ENCODE measurements at regions not wholly inside any gene's neighbourhood (a gene's known extent, or its start where the extent isn't known, plus 50 kb on each side); places are given as distances from the start of the nearest gene placed in this dataset.
"Not testable (repeated sequence)": the region's sequence is repeated elsewhere in the genome, so short reads cannot be mapped to it uniquely, and the experiment has no call there.

DNA sequence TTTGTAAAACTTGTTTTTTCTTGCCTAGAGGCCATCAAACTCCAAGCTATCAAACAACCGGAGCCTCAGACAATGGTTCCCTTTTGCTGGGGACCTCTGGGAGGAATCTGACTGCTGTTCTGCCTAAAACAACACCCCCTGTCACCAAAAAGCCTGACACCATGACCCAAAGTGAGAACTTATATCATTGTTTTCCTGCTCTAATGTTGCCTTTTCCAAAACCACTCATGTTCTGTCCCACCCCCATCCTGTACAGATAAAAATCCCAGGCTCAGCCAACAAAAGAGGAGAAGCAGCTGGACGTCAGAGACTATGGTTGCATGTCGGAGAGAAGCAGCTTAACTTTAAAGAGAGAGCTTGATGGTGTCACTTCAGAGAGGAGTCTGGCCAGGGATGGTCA is 327.2 kb upstream of the CXADR start:
- peaks cover under 1 to 7% (median 2%) of the 10 kb centered on the region in 11 experiments; a peak in 17 of 22 replicates for H3K9me3 ChIP-seq (replicated peaks in 1 of 11)
- TF ChIP-seq Cebpa-rat (IDR thresholded peaks at IDR 0.05) = no peak
- H4K20me1 ChIP-seq = no peaks in the 10 kb centered on the region
- no peak overlapping the region for H3K9ac ChIP-seq
- no peak overlapping the region for H3K4me3 ChIP-seq
- no peaks in the 10 kb centered on the region for H3K4me1 ChIP-seq
- H3K27ac ChIP-seq = no peak overlapping the region
- no peaks in the 10 kb centered on the region for H3K27me3 ChIP-seq
- H3K4me2 ChIP-seq = no peak overlapping the region
- H3K36me3 ChIP-seq = no peaks in the 10 kb centered on the region

DNA sequence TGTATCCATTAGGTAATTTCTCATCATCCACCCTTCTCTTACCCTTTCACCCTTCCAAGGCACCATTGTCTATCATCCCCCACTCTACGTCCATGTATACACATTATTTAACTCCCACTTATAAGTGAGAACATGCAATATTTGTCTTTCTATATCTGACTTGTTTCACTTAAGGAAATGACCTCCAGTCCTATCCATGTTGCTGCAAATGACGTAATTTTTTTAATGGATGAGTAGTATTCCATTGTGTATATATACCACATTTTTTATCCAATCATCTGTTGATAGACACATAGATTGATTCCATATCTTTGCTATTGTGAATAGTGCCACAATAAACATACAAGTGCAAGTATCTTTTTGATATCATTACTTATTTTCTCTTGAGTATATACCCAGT is 322.9 kb upstream of the CXADR start:
- Histone ChIP-seq H3K27ac (no peak overlapping the region), H3K27me3 (no peaks in the 10 kb centered on the region), H3K9me3 (replicated peaks in 1 of 11) (peaks cover 14 to 31% (median 24%) of the 10 kb centered on the region in 11 experiments), H3K9ac (no peak overlapping the region), H4K20me1 (no peaks in the 10 kb centered on the region), H3K36me3 (no peaks in the 10 kb centered on the region), H3K4me2 (no peak overlapping the region), H3K4me3 (no peak overlapping the region), H3K4me1 (no peaks in the 10 kb centered on the region)
- TF ChIP-seq Cebpa-rat (IDR thresholded peaks at IDR 0.05) = no peak

DNA sequence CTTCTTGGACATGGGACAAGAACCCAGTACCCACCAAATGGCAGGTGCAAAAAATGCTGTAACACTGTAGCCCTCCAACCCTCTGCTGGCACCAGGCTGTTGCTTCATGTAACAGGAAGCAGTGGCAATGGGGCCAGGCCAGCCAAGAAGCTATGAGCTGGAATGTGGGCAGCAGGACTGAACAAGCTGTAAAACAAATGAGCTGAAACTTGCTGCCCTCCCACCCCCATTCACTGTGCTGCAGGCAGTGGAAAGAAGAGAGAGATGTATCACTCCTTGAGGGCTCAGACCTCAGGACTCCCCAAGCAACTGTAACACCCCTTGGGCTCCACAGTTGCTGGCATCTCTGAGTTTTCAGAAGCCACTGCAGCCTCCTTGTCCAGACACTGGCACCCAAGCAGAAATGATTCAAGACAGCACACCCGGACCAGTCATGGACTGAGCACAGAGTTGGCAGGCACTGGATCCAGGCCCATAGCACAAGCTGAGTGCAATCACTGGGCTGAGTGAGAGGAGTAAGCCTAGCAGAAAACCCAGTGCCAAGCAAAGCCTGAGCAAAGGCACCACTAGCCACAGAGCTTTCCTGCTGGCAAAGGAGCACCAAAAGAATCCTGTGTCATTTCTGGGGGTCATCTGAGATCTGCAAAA is 321.4 kb upstream of the CXADR start:
- Histone ChIP-seq H3K27me3 (no peaks in the 10 kb centered on the region), H3K9ac (no peak overlapping the region), H3K36me3 (no peaks in the 10 kb centered on the region), H3K4me3 (no peak overlapping the region), H4K20me1 (no peaks in the 10 kb centered on the region), H3K9me3 (replicated peaks in 1 of 11) (peaks cover 14 to 30% (median 22%) of the 10 kb centered on the region in 11 experiments), H3K27ac (no peak overlapping the region), H3K4me1 (no peaks in the 10 kb centered on the region), H3K4me2 (no peak overlapping the region)
- no peak for TF ChIP-seq Cebpa-rat (IDR thresholded peaks at IDR 0.05)

DNA sequence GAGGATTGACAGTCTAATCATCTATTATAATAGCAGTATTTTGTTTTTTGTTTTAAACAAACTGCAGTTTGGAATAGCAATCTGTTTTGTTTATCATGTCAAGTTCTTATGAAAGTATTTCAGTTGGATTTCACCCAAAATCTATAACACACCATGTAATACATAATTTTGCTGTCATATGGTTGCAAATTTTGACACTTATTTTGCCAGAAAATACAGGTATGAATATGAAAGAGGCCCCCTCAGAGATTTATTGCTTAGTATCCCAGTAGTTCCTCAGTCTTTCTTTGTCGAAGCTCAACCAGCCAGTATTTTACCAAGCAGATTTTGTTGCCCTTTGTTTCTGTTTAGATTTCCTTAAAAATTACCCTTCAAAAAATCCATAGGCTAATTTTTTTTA is 317.5 kb upstream of the CXADR start:
- TF ChIP-seq Cebpa-rat (IDR thresholded peaks at IDR 0.05) = no peak
- Histone ChIP-seq H3K27ac (no peak overlapping the region), H3K9me3 (replicated peaks in 1 of 11) (peaks cover 14 to 30% (median 22%) of the 10 kb centered on the region in 11 experiments), H3K27me3 (no peaks in the 10 kb centered on the region), H3K4me3 (no peak overlapping the region), H3K9ac (no peak overlapping the region), H3K4me1 (no peaks in the 10 kb centered on the region), H3K36me3 (no peaks in the 10 kb centered on the region), H3K4me2 (no peak overlapping the region), H4K20me1 (no peaks in the 10 kb centered on the region)

DNA sequence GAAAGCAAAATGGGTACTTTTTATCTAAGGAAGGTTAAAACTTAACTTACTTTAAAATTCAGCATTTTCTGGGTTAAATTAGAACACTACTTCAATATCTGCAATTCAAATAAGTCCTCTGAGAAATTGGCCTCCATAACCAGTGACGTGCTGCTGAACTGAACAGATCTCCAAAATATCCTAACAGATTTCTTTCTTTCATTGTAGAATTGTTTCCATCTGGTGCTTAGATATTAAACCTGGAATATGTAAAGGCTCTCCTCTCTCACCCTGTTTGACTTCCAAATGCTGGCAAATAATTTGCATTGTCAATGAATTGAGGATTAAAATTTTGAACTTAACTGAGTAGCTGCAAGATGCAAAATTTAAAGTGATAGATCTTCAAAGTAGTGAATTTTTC is 316.9 kb upstream of the CXADR start:
- H4K20me1 ChIP-seq = no peaks in the 10 kb centered on the region
- no peak for TF ChIP-seq Cebpa-rat (IDR thresholded peaks at IDR 0.05)
- H3K4me3 ChIP-seq = no peak overlapping the region
- H3K27me3 ChIP-seq = no peaks in the 10 kb centered on the region
- H3K9me3 ChIP-seq (replicated peaks in 1 of 11) = peaks cover 9 to 26% (median 18%) of the 10 kb centered on the region in 11 experiments
- no peaks in the 10 kb centered on the region for H3K36me3 ChIP-seq
- H3K27ac ChIP-seq = no peak overlapping the region
- H3K4me2 ChIP-seq = no peak overlapping the region
- no peak overlapping the region for H3K9ac ChIP-seq
- H3K4me1 ChIP-seq = no peaks in the 10 kb centered on the region

DNA sequence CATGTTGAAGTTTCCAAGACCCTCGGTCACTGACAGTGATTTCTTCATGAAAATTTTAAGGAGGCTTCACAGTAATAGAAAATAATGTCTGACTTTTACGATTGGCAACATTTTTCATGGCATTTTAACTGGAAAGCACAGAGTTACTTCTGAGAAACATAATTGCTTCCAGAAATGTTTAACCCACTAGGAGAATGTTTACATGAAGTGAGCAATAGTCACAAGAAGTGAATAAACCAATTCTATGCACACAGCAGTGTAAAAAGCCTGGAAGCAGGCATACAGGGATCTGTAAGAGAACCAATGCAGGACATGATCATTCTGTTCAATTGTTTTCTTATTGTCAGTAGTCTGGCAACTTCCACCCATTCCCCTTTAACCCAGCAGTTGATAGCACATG is 316.2 kb upstream of the CXADR start:
- Histone ChIP-seq H3K4me1 (no peaks in the 10 kb centered on the region), H3K4me2 (no peak overlapping the region), H4K20me1 (no peaks in the 10 kb centered on the region), H3K36me3 (no peaks in the 10 kb centered on the region), H3K27ac (no peak overlapping the region), H3K9ac (no peak overlapping the region), H3K27me3 (no peaks in the 10 kb centered on the region), H3K4me3 (no peak overlapping the region), H3K9me3 (replicated peaks in 1 of 11) (peaks cover 2 to 19% (median 12%) of the 10 kb centered on the region in 11 experiments)
- no peak for TF ChIP-seq Cebpa-rat (IDR thresholded peaks at IDR 0.05)

DNA sequence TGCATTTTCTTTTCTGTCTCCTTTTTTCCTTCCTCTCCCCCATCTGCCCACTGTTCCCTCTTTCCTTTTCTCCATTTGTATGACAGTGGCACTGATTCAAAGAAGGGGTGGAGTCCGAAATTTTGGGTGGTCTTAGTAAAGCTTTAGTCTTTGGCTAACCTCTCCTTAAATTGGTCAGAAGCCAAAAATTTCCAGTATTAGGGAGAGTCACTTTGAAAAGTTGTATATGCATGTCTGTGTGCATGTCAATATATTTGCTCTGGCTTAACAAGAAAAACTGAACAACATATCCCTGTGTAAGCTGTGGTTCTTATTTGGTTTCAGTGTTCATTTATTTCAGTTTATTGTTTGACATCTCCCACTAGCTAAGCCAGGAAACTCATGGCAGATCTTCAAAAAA is 314.8 kb upstream of the CXADR start:
- no peak for TF ChIP-seq Cebpa-rat (IDR thresholded peaks at IDR 0.05)
- no peak overlapping the region for H3K27ac ChIP-seq
- no peaks in the 10 kb centered on the region for H4K20me1 ChIP-seq
- H3K9ac ChIP-seq = no peak overlapping the region
- H3K4me2 ChIP-seq = no peak overlapping the region
- peaks cover 0 to 6% (median 0%) of the 10 kb centered on the region in 11 experiments; a peak in 3 of 22 replicates for H3K9me3 ChIP-seq (replicated peaks in 1 of 11)
- H3K4me3 ChIP-seq = no peak overlapping the region
- no peaks in the 10 kb centered on the region for H3K27me3 ChIP-seq
- H3K36me3 ChIP-seq = no peaks in the 10 kb centered on the region
- H3K4me1 ChIP-seq = no peaks in the 10 kb centered on the region

DNA sequence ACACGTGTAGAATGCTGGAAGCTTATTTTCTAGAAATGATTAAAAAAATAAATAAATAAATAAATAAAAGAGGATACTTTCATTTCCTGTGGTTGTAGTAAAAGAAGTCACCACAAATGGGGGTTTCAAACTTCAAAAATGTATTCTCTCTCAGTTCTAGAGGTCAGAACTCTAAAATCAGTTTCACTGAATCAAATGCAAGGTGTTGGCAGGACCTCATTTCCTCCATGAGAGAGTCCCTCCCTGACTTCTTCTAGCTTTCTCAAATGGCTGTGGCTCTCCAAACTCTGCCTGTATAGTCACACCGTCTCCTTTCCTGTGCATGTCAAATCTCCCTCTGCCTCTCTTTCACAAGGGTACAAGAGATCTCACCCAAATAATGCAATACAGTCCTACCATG is 312.6 kb upstream of the CXADR start:
- TF ChIP-seq Cebpa-rat (IDR thresholded peaks at IDR 0.05) = no peak
- Histone ChIP-seq H4K20me1 (no peaks in the 10 kb centered on the region), H3K4me3 (no peak overlapping the region), H3K4me1 (no peaks in the 10 kb centered on the region), H3K9ac (no peak overlapping the region), H3K27me3 (no peaks in the 10 kb centered on the region), H3K4me2 (no peak overlapping the region), H3K36me3 (no peaks in the 10 kb centered on the region), H3K9me3 (replicated peaks in 1 of 11) (no peaks in the 10 kb centered on the region), H3K27ac (no peak overlapping the region)

DNA sequence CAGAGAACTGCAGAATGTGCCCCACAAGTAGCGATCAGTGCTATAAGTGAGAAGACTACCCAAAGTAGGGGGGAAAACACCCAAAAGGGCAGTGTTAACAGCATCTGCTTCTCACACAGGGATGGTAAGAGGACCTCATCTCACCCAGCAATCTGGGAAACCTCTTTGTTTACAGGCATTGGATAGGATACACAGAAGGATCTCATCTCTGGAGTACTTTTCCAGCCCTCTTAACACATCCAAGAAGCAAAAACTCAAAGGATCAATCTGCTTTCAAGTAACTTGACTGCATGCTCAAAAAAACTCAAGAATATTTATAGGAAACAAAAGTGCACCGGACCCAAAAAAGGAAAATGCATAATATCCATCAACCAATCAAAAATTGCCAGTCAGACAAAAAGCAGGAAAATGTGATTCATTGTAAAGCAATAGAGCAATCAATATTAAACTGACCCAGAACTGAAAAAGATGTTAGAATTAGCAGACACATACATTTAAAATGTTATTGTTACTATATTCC is 311.0 kb upstream of the CXADR start:
- no peak for TF ChIP-seq Cebpa-rat (IDR thresholded peaks at IDR 0.05)
- Histone ChIP-seq H4K20me1 (no peaks in the 10 kb centered on the region), H3K4me2 (no peak overlapping the region), H3K27ac (no peak overlapping the region), H3K4me3 (no peak overlapping the region), H3K27me3 (no peaks in the 10 kb centered on the region), H3K9ac (no peak overlapping the region), H3K4me1 (peaks cover 0 to 7% (median 0%) of the 10 kb centered on the region in 10 experiments; a peak in 3 of 20 replicates), H3K9me3 (replicated peaks in 1 of 11) (no peaks in the 10 kb centered on the region), H3K36me3 (no peaks in the 10 kb centered on the region)

DNA sequence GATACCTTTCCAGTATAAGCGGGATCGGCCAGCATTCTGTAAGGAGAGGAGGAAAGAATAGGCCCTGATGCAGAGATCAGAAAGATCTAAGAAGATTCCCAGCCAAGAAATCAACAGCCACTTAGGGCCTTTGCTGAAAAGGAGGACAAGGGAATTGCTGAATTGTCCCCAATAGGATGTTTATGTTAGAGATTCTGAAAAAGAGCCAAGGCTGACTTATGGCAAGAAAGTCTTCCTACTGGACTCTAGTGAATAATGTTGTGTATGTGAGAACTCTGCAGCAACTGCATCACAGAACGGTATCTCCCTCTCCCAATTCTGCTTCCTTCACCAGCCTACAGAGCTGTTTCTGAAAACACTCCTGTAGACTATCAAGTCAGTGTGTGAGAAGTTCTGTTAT is 298.0 kb upstream of the CXADR start:
- H3K4me1 ChIP-seq = no peaks in the 10 kb centered on the region
- H3K4me3 ChIP-seq = no peak overlapping the region
- no peaks in the 10 kb centered on the region for H3K9me3 ChIP-seq (replicated peaks in 1 of 11)
- no peaks in the 10 kb centered on the region for H4K20me1 ChIP-seq
- no peak overlapping the region for H3K4me2 ChIP-seq
- H3K27me3 ChIP-seq = no peaks in the 10 kb centered on the region
- no peak overlapping the region for H3K27ac ChIP-seq
- TF ChIP-seq Cebpa-rat (IDR thresholded peaks at IDR 0.05) = no peak
- H3K36me3 ChIP-seq = no peaks in the 10 kb centered on the region
- no peak overlapping the region for H3K9ac ChIP-seq

DNA sequence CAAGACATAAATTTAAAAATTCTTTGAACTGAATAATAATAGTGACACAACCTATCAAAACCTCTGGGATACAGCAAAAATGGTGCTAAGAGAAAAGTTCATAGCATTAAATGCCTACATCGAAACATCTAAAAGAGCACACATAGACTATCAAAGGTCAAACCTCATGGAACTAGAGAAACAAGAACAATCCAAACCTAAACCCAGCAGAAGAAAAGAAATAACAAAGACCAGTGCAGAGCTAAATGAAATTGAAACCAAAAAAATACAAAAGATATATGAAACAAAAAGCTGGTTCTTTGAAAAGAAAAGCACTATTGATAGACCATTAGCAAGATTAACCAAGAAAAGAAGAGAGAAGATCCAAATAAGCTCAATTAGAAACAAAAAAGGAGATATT is 293.8 kb upstream of the CXADR start:
- not testable (repeated sequence) for H4K20me1 ChIP-seq; H3K9me3 ChIP-seq (replicated peaks in 1 of 11); H3K36me3 ChIP-seq; H3K4me2 ChIP-seq; H3K9ac ChIP-seq; H3K4me3 ChIP-seq; H3K4me1 ChIP-seq; H3K27me3 ChIP-seq; H3K27ac ChIP-seq
